ENCODE measurements at regions not wholly inside any gene's neighbourhood (a gene's known extent, or its start where the extent isn't known, plus 50 kb on each side); places are given as distances from the start of the nearest gene placed in this dataset.

GRCh38 chr15:94607176-94607654 is 375.9 kb downstream of the MCTP2 start:
- no peak for DNase-seq

- DNase-seq: no peak
These were observed 378.7 kb downstream of the MCTP2 start for GRCh38 chr15:94610069-94610468.

GRCh38 chr15:94610485-94610884 is 379.1 kb downstream of the MCTP2 start:
- DNase-seq: no peak

- no peak for DNase-seq
These were observed 380.3 kb downstream of the MCTP2 start for GRCh38 chr15:94611656-94612055.

GRCh38 chr15:94615688-94616087 is 384.3 kb downstream of the MCTP2 start:
- DNase-seq: no peak

GRCh38 chr15:94620632-94621031 is 389.3 kb downstream of the MCTP2 start:
- DNase-seq: no peak

GRCh38 chr15:94621736-94622135 is 390.4 kb downstream of the MCTP2 start:
- no peak for DNase-seq

GRCh38 chr15:94626949-94627348 is 395.6 kb downstream of the MCTP2 start:
- no peak for DNase-seq

- no peak for DNase-seq
These were observed 400.2 kb downstream of the MCTP2 start for GRCh38 chr15:94631608-94632007.

GRCh38 chr15:94638183-94638582 is 406.8 kb downstream of the MCTP2 start:
- no peak for DNase-seq

- DNase-seq: no peak
These were observed 408.3 kb downstream of the MCTP2 start for GRCh38 chr15:94639701-94640100.

- DNase-seq: no peak
These were observed 413.1 kb downstream of the MCTP2 start for GRCh38 chr15:94644433-94644832.

GRCh38 chr15:94653071-94653470 is 421.7 kb downstream of the MCTP2 start:
- DNase-seq: no peak

GRCh38 chr15:94655249-94655880 is 424.0 kb downstream of the MCTP2 start:
- no peak for DNase-seq

GRCh38 chr15:94665676-94666441 is 434.5 kb downstream of the MCTP2 start:
- no peak for DNase-seq

- DNase-seq: no peak
These were observed 435.2 kb downstream of the MCTP2 start for GRCh38 chr15:94666553-94666952.

- no peak for DNase-seq
These were observed 435.7 kb downstream of the MCTP2 start for GRCh38 chr15:94667109-94667508.

- no peak for DNase-seq
These were observed 439.2 kb downstream of the MCTP2 start for GRCh38 chr15:94670438-94671034.

- DNase-seq: no peak
These were observed 440.6 kb downstream of the MCTP2 start for GRCh38 chr15:94671858-94672532.

- DNase-seq: no peak
These were observed 442.4 kb downstream of the MCTP2 start for GRCh38 chr15:94673801-94674200.

GRCh38 chr15:94674296-94674695 is 442.9 kb downstream of the MCTP2 start:
- DNase-seq: no peak

GRCh38 chr15:94677202-94677790 is 445.9 kb downstream of the MCTP2 start:
- no peak for DNase-seq

GRCh38 chr15:94682171-94682570 is 450.8 kb downstream of the MCTP2 start:
- no peak for DNase-seq
